Endometrial microvascular endothelial cells (primary cell): ENCODE measurements at regions not wholly inside any gene's neighbourhood (a gene's known extent, or its start where the extent isn't known, plus 50 kb on each side); places are given as distances from the start of the nearest gene placed in this dataset.

Experiments used
- in situ Hi-C: cut with HindIII; loops from 2 replicates; pipeline ENCODE4 v1.10.0; 2017; ENCODE audit warnings: low sequenced_read_pairs, low pct_unique_long_range_greater_than_20kb; ENCODE audit errors: inconsistent ontology term

DNA sequence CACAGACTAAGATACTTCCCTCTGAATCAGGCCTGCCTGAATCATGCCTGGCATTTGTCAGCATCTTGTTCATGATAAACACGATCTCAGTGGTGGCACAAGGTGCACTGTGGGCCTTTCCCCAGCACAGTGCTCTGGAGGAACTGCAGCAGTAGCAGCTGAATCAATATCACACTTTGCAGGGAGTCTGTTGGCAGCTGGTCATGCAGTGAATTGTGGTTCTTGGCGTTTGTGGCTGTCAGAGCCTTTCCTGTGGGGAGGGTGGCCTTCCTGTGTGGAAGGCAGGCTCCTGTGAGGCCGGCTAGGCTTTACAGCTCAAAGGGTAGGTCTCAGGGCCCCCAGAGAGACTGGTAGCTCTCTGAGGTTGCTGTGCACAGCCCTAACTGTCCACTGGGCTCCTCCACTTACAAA lies 54.4 kb upstream of the TLE3 start:
- in situ Hi-C loops, result no loop called here

DNA sequence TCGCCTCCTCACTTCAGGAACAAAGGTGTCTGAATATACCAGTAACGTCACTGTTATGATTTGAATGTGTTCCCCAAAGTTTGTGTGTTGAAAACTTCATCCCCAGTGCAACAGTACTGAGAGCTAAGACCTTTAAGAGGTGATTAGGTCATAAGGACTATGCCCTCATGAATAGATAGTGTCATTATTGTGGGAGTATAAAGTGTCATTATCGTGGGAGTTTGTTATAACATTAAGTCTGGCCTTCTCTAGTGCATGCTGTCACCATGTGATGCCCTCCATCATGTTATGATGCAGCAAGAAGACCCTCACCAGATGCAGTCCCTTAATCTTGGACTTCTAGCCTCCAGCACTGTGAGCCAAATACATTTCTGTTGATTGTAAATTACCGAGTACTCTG lies 53.7 kb upstream of the TLE3 start:
- in situ Hi-C loops, result no loop called here

DNA sequence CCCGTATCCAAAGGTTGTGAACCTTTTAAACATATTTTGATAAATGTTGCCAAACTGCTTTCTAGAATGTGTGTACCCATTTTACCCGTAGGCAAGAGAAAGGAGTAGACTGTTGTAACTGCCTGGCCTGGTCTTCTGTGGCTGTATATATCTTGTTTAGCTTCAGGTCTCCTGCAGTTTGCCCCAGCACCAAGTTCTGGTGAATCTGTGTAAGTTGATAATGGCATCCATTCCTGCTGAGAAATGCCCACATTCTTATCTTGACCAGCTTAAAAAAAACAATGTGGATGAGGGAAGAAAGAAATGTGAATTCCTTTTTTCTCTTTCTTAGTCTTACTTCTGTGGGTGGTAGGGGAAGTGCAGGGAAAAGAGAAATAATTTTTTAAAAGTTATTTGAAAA lies 53.3 kb upstream of the TLE3 start:
- in situ Hi-C loops, result no loop called here

DNA sequence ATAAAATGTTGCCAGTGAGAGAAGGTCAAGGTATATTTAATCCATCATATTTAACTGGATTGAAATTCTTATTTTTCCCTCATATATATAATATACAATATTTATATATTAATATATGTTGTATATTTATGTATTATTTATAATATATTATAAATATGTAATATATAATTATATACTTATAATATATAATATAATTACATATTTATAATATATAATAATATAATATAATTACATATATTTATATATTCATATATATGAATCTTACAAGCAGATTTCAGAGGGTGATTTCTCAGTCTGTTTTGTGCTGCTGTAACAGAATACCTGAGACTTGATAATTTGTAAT lies 52.7 kb upstream of the TLE3 start:
- in situ Hi-C loops, result no loop called here

DNA sequence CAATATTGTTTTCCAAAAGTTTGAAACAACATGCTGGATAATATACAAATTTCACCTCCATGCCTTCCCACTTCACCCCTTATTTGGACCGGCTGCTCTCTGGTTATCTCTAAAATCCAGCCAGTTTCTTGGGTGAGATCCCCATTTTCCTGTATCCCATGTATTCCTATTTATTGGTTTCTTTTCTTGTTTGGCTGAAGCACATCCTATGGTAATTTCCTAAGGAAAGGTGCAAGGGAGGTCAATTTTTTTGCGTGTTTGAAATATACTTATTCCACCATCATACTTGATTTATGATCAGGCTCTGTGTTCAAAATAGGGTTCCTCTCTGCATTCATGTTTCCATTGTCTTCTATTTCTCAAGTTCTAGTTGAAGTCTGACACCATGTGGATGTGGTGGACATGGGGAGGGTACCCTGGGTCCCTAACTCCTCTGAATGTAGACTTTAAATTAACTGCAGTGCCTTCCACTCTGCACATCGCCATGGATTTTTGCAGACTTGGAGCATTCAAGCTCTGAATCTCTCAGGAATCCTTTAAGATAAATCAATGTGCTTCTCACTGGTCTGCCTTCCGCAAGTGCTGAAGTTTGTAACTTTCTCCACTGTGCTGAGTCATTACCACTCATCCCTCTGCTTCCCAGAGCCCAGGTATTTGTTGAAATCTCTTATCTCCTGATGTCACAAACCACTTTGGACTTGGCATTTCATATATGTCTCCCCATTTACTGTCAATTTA lies 52.1 kb upstream of the TLE3 start:
- in situ Hi-C loops, result no loop called here

DNA sequence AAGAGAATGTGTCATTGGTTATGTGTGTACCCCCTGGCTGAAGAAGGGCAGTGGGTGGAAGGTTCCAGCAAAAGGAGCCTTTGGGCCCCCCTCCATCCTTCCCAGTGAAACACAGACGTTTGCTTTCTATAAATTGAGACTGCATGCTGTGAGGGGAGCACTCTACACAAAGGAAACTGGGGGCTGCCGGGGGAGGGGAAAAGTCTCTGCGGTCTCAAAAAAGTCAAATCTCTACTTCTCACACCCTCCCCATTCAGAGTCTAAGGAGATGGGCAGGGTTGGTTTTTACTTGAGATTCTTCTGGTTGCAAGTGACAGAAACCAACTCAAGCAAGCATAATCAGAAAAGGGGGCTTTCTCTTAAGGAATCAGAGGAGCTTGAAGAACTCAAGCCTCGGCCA lies 50.1 kb upstream of the TLE3 start:
- in situ Hi-C loops, result no loop called here
